HEK293T (cell line): ENCODE measurements at regions not wholly inside any gene's neighbourhood (a gene's known extent, or its start where the extent isn't known, plus 50 kb on each side); places are given as distances from the start of the nearest gene placed in this dataset.

Experiments used
- ELF4 ChIP-seq: fragments of 450-650 bp; IDR thresholded peaks from 2 replicates; pipeline ENCODE4 v1.6.1; 2017; ENCODE audit warnings: antibody characterized with exemption
- FOXA1 ChIP-seq: fragments of 450-650 bp; IDR thresholded peaks from 2 replicates; pipeline ENCODE4 v1.6.1; 2016; ENCODE audit warnings: mild to moderate bottlenecking
- HDGF ChIP-seq: fragments of 450-650 bp; IDR thresholded peaks from 2 replicates; pipeline ENCODE4 v1.6.1; 2017; ENCODE audit warnings: antibody characterized with exemption, borderline replicate concordance
- PKNOX1 ChIP-seq: fragments of 450-650 bp; IDR thresholded peaks from 2 replicates; pipeline ENCODE4 v1.6.1; 2016
- SP1 ChIP-seq: fragments of 450-650 bp; IDR thresholded peaks from 2 replicates; pipeline ENCODE4 v1.6.1; 2017
- SUZ12 ChIP-seq: fragments of 450-650 bp; IDR thresholded peaks from 2 replicates; pipeline ENCODE4 v1.6.1; 2016; ENCODE audit warnings: mild to moderate bottlenecking

- TF ChIP-seq SUZ12 (no peak), FOXA1 (no peak), ELF4 (no peak), HDGF (no peak), PKNOX1 (no peak), SP1 (no peak)
These were observed 215.7 kb downstream of the BAMBI start for GRCh38 chr10:28892818-28893547.
